ENCODE measurements at regions not wholly inside any gene's neighbourhood (a gene's known extent, or its start where the extent isn't known, plus 50 kb on each side); places are given as distances from the start of the nearest gene placed in this dataset.
A peak's percentile ranks its signal among the peaks of the same experiment; 100 is the strongest.

GRCh38 chrX:21153033-21153432 lies 221.2 kb upstream of the CNKSR2 start:
- no peak for DNase-seq (ENCODE audit: low spot score in 2 of 2, unreplicated experiment in 2 of 2)
- no peak for TF ChIP-seq CTCF (IDR thresholded peaks at IDR 0.05; ENCODE audit: unreplicated experiment)
- Mint-ChIP-seq H3K4me3 (no peak overlapping the region), H3K27me3 (ENCODE audit: low read depth) (no peaks in the 10 kb centered on the region), H3K36me3 (no peaks in the 10 kb centered on the region), H3K9me3 (no peaks in the 10 kb centered on the region), H3K4me1 (peaks cover 32% of the 10 kb centered on the region), H3K27ac (peak overlapping the region; percentile 82)

- TF ChIP-seq CTCF (IDR thresholded peaks at IDR 0.05; ENCODE audit: unreplicated experiment), result no peak
- Mint-ChIP-seq H3K4me1 (peaks cover 32% of the 10 kb centered on the region), H3K27me3 (ENCODE audit: low read depth) (no peaks in the 10 kb centered on the region), H3K9me3 (no peaks in the 10 kb centered on the region), H3K27ac (peak overlapping the region; percentile 82), H3K36me3 (no peaks in the 10 kb centered on the region), H3K4me3 (no peak overlapping the region)
- no peak for DNase-seq (ENCODE audit: low spot score in 2 of 2, unreplicated experiment in 2 of 2)
These were observed 220.7 kb upstream of the CNKSR2 start for GRCh38 chrX:21153503-21153902.

- TF ChIP-seq CTCF (IDR thresholded peaks at IDR 0.05; ENCODE audit: unreplicated experiment), result no peak
- Mint-ChIP-seq H3K36me3 (no peaks in the 10 kb centered on the region), H3K9me3 (no peaks in the 10 kb centered on the region), H3K4me3 (no peak overlapping the region), H3K27ac (peak overlapping the region; percentile 10), H3K27me3 (ENCODE audit: low read depth) (no peaks in the 10 kb centered on the region), H3K4me1 (peaks cover 32% of the 10 kb centered on the region)
- no peak for DNase-seq (ENCODE audit: low spot score in 2 of 2, unreplicated experiment in 2 of 2)
These were observed 218.3 kb upstream of the CNKSR2 start for GRCh38 chrX:21155916-21156315.

- Mint-ChIP-seq H3K27me3 (ENCODE audit: low read depth) (no peaks in the 10 kb centered on the region), H3K36me3 (no peaks in the 10 kb centered on the region), H3K4me3 (no peak overlapping the region), H3K27ac (no peak overlapping the region), H3K4me1 (peaks cover 26% of the 10 kb centered on the region), H3K9me3 (no peaks in the 10 kb centered on the region)
- TF ChIP-seq CTCF (IDR thresholded peaks at IDR 0.05; ENCODE audit: unreplicated experiment), result no peak
- no peak for DNase-seq (ENCODE audit: low spot score in 2 of 2, unreplicated experiment in 2 of 2)
These were observed 217.6 kb upstream of the CNKSR2 start for GRCh38 chrX:21156632-21157031.

- no peak overlapping the region for H3K27ac Mint-ChIP-seq
These were observed 215.5 kb upstream of the CNKSR2 start for GRCh38 chrX:21158678-21159077.

More at GRCh38 chrX:21158678-21159077, 215.5 kb upstream of the CNKSR2 start:
- no peak for DNase-seq (ENCODE audit: low spot score in 2 of 2, unreplicated experiment in 2 of 2)
- H3K9me3 Mint-ChIP-seq, result no peaks in the 10 kb centered on the region
- H3K36me3 Mint-ChIP-seq, result no peaks in the 10 kb centered on the region
- peaks cover 10% of the 10 kb centered on the region for H3K4me1 Mint-ChIP-seq
- H3K4me3 Mint-ChIP-seq, result no peak overlapping the region
- no peaks in the 10 kb centered on the region for H3K27me3 Mint-ChIP-seq (ENCODE audit: low read depth)
- no peak for TF ChIP-seq CTCF (IDR thresholded peaks at IDR 0.05; ENCODE audit: unreplicated experiment)
